ENCODE measurements at regions not wholly inside any gene's neighbourhood (a gene's known extent, or its start where the extent isn't known, plus 50 kb on each side); places are given as distances from the start of the nearest gene placed in this dataset.

- Mint-ChIP-seq H3K4me1 (peaks cover 37% of the 10 kb centered on the region), H3K27ac (no peak overlapping the region), H3K4me3 (no peak overlapping the region), H3K27me3 (no peaks in the 10 kb centered on the region), H3K36me3 (ENCODE audit: low read depth) (no peaks in the 10 kb centered on the region)
- H3K9me3 ChIP-seq (ENCODE audit: control insufficient read depth, low read length, poor library complexity, severe bottlenecking), result no peaks in the 10 kb centered on the region
- no peak for DNase-seq
- ATAC-seq, result no peak
These were observed 58.9 kb upstream of the SGK1 start for GRCh38 chr6:134376785-134377184.

- ATAC-seq, result no peak
- Mint-ChIP-seq H3K36me3 (ENCODE audit: low read depth) (no peaks in the 10 kb centered on the region), H3K27me3 (no peaks in the 10 kb centered on the region), H3K4me1 (peaks cover 32% of the 10 kb centered on the region), H3K27ac (no peak overlapping the region), H3K4me3 (no peak overlapping the region)
- H3K9me3 ChIP-seq (ENCODE audit: control insufficient read depth, low read length, poor library complexity, severe bottlenecking), result no peaks in the 10 kb centered on the region
- no peak for DNase-seq
These were observed 57.3 kb upstream of the SGK1 start for GRCh38 chr6:134375220-134375580.

- ATAC-seq (no peak), DNase-seq (no peak)
- H3K36me3 Mint-ChIP-seq (ENCODE audit: low read depth), result no peaks in the 10 kb centered on the region
- H3K4me1 Mint-ChIP-seq, result peaks cover 28% of the 10 kb centered on the region
- no peak overlapping the region for H3K27ac Mint-ChIP-seq
- no peaks in the 10 kb centered on the region for H3K9me3 ChIP-seq (ENCODE audit: control insufficient read depth, low read length, poor library complexity, severe bottlenecking)
- no peaks in the 10 kb centered on the region for H3K27me3 Mint-ChIP-seq
- H3K4me3 Mint-ChIP-seq, result no peak overlapping the region
These were observed 56.7 kb upstream of the SGK1 start for GRCh38 chr6:134374491-134375219.

- H3K9me3 ChIP-seq (ENCODE audit: control insufficient read depth, low read length, poor library complexity, severe bottlenecking), result no peaks in the 10 kb centered on the region
- H3K27me3 Mint-ChIP-seq, result no peaks in the 10 kb centered on the region
- peaks cover 22% of the 10 kb centered on the region for H3K4me1 Mint-ChIP-seq
- H3K36me3 Mint-ChIP-seq (ENCODE audit: low read depth), result no peaks in the 10 kb centered on the region
- H3K4me3 Mint-ChIP-seq, result no peak overlapping the region
- H3K27ac Mint-ChIP-seq, result no peak overlapping the region
- no peak for DNase-seq
- ATAC-seq, result no peak
These were observed 56.1 kb upstream of the SGK1 start for GRCh38 chr6:134373993-134374392.

GRCh38 chr6:134373282-134373922 is 55.5 kb upstream of the SGK1 start:
- Mint-ChIP-seq H3K36me3 (ENCODE audit: low read depth) (no peaks in the 10 kb centered on the region), H3K27me3 (no peaks in the 10 kb centered on the region), H3K27ac (peak overlapping the region; percentile 80), H3K4me1 (peaks cover 24% of the 10 kb centered on the region), H3K4me3 (no peak overlapping the region)
- ATAC-seq (peak; percentile 35), DNase-seq (no peak)
- no peaks in the 10 kb centered on the region for H3K9me3 ChIP-seq (ENCODE audit: control insufficient read depth, low read length, poor library complexity, severe bottlenecking)

GRCh38 chr6:134372603-134373281 is 54.8 kb upstream of the SGK1 start:
- Mint-ChIP-seq H3K4me3 (peak overlapping the region; percentile 51), H3K36me3 (ENCODE audit: low read depth) (no peaks in the 10 kb centered on the region), H3K27ac (peak overlapping the region; percentile 80), H3K27me3 (no peaks in the 10 kb centered on the region), H3K4me1 (peaks cover 25% of the 10 kb centered on the region)
- no peak for DNase-seq
- no peaks in the 10 kb centered on the region for H3K9me3 ChIP-seq (ENCODE audit: control insufficient read depth, low read length, poor library complexity, severe bottlenecking)
- ATAC-seq, result peak; percentile 86

GRCh38 chr6:134368670-134369069 is 50.8 kb upstream of the SGK1 start:
- DNase-seq, result no peak
- no peak overlapping the region for H3K27ac Mint-ChIP-seq
- no peaks in the 10 kb centered on the region for H3K27me3 Mint-ChIP-seq
- ATAC-seq, result no peak
- peaks cover 23% of the 10 kb centered on the region for H3K4me1 Mint-ChIP-seq
- no peak overlapping the region for H3K4me3 Mint-ChIP-seq
- H3K9me3 ChIP-seq (ENCODE audit: control insufficient read depth, low read length, poor library complexity, severe bottlenecking), result no peaks in the 10 kb centered on the region
- H3K36me3 Mint-ChIP-seq (ENCODE audit: low read depth), result peaks cover 4% of the 10 kb centered on the region

Data from T-helper 17 cell (primary cell).